HEK293 (cell line): ENCODE measurements at regions not wholly inside any gene's neighbourhood (a gene's known extent, or its start where the extent isn't known, plus 50 kb on each side); places are given as distances from the start of the nearest gene placed in this dataset.
A peak's percentile ranks its signal among the peaks of the same experiment; 100 is the strongest.

Source experiments
- CTCF ChIA-PET: fragments of 350-600 bp; formaldehyde crosslinking; extraction: SDS; loops from one replicate; lab custom pipeline; 2021; ENCODE audit warnings: antibody characterized with exemption; lab: Yijun Ruan, JAX
- POLR2A ChIA-PET: fragments of 300-600 bp; formaldehyde crosslinking; extraction: SDS; loops from one replicate; lab custom pipeline; 2020; ENCODE audit warnings: antibody characterized with exemption, inconsistent platforms; lab: Yijun Ruan, JAX
- H3K27ac ChIP-seq: fragments of 200-500 bp; sonication (Bioruptor generic); 2 replicates; pipeline ENCODE4 v1.5.1; 2014; ENCODE audit warnings: low read depth, low read length, control low read depth, inconsistent platforms; ENCODE audit errors: extremely low read depth
- H3K36me3 ChIP-seq, 2 experiments: fragments of 200-500 bp in 1 of 2; sonication (Bioruptor generic) in 1 of 2; 1 replicate in 1 of 2; 2 replicates in 1 of 2; pipeline ENCODE4 v1.5.1; 2014 to 2017; ENCODE audit warnings: inconsistent platforms in 2 of 2, low read length in 2 of 2; ENCODE audit not compliant: control insufficient read depth in 2 of 2, insufficient read depth in 1 of 2
- H3K4me1 ChIP-seq: fragments of 200-500 bp; sonication (Bioruptor generic); 2 replicates; pipeline ENCODE4 v1.5.1; 2014; ENCODE audit warnings: mild to moderate bottlenecking, low read length, inconsistent platforms; ENCODE audit not compliant: control insufficient read depth, insufficient read depth
- H3K4me3 ChIP-seq: 2 replicates; pipeline ENCODE4 v1.5.1; 2011; ENCODE audit warnings: low read depth, mild to moderate bottlenecking, control low read depth, low read length, moderate library complexity
- H3K9me3 ChIP-seq: fragments of 200-500 bp; sonication (Bioruptor generic); 2 replicates; pipeline ENCODE4 v1.5.1; 2014; ENCODE audit warnings: low read depth, low read length, inconsistent platforms; ENCODE audit not compliant: control insufficient read depth, insufficient read depth
- CTCF ChIP-seq: fragments of 450-650 bp; formaldehyde crosslinking; IDR thresholded peaks from 2 replicates; pipeline ENCODE4 v1.5.1; 2016; ENCODE audit warnings: missing biosample characterization, missing genetic modification characterization
- GFI1B ChIP-seq: fragments of 450-650 bp; formaldehyde crosslinking; IDR thresholded peaks from 2 replicates; pipeline ENCODE4 v1.5.1; 2016; ENCODE audit warnings: missing biosample characterization, missing genetic modification characterization
- GLIS1 ChIP-seq: fragments of 450-650 bp; formaldehyde crosslinking; IDR thresholded peaks from 2 replicates; pipeline ENCODE4 v1.5.1; 2016; ENCODE audit warnings: missing biosample characterization, missing genetic modification characterization
- SCRT1 ChIP-seq: fragments of 450-650 bp; formaldehyde crosslinking; IDR thresholded peaks from 2 replicates; pipeline ENCODE4 v1.5.1; 2016; ENCODE audit warnings: missing biosample characterization, missing genetic modification characterization, borderline replicate concordance
- ZBTB21 ChIP-seq: fragments of 450-650 bp; formaldehyde crosslinking; IDR thresholded peaks from 2 replicates; pipeline ENCODE4 v1.5.1; 2017; ENCODE audit warnings: missing biosample characterization, missing genetic modification characterization
- ZBTB7A ChIP-seq: fragments of 450-650 bp; formaldehyde crosslinking; IDR thresholded peaks from 2 replicates; pipeline ENCODE4 v1.5.1; 2016; ENCODE audit warnings: low read depth, missing biosample characterization, missing genetic modification characterization
- ZEB2 ChIP-seq: fragments of 450-650 bp; formaldehyde crosslinking; IDR thresholded peaks from 2 replicates; pipeline ENCODE4 v1.5.1; 2016; ENCODE audit warnings: missing biosample characterization, missing genetic modification characterization
- ZFP3 ChIP-seq: fragments of 450-650 bp; formaldehyde crosslinking; IDR thresholded peaks from 2 replicates; pipeline ENCODE4 v1.5.1; 2016; ENCODE audit warnings: low read depth, missing biosample characterization, missing genetic modification characterization
- ZNF223 ChIP-seq: fragments of 450-650 bp; formaldehyde crosslinking; IDR thresholded peaks from 2 replicates; pipeline ENCODE4 v1.5.1; 2016; ENCODE audit warnings: missing biosample characterization, missing genetic modification characterization
- ZNF274 ChIP-seq, 2 experiments: fragments of 200-500 bp in 1 of 2; fragments of 450-650 bp in 1 of 2; sonication (Bioruptor generic) in 1 of 2; formaldehyde crosslinking in 1 of 2; IDR thresholded peaks; 2 replicates each; pipeline versions ENCODE4 v1.5.1 to v1.6.1; 2014 to 2016; ENCODE audit warnings: borderline replicate concordance in 1 of 2, inconsistent platforms in 1 of 2, low read length in 1 of 2, missing biosample characterization in 1 of 2, missing genetic modification characterization in 1 of 2
- ZNF292 ChIP-seq: fragments of 450-650 bp; formaldehyde crosslinking; IDR thresholded peaks from 2 replicates; pipeline ENCODE4 v1.5.1; 2016; ENCODE audit warnings: low read depth, missing biosample characterization, missing genetic modification characterization, borderline replicate concordance
- ZNF362 ChIP-seq: fragments of 450-650 bp; formaldehyde crosslinking; IDR thresholded peaks from 2 replicates; pipeline ENCODE4 v1.5.1; 2016; ENCODE audit warnings: missing biosample characterization, missing genetic modification characterization
- ZNF394 ChIP-seq: fragments of 450-650 bp; formaldehyde crosslinking; IDR thresholded peaks from 2 replicates; pipeline ENCODE4 v1.5.1; 2016; ENCODE audit warnings: missing biosample characterization, missing genetic modification characterization, mild to moderate bottlenecking, moderate library complexity, borderline replicate concordance
- ZNF426 ChIP-seq: fragments of 450-650 bp; formaldehyde crosslinking; IDR thresholded peaks from 2 replicates; pipeline ENCODE4 v1.5.1; 2017; ENCODE audit warnings: missing biosample characterization, missing genetic modification characterization, mild to moderate bottlenecking, inconsistent platforms, moderate library complexity
- ZNF449 ChIP-seq: fragments of 450-650 bp; formaldehyde crosslinking; IDR thresholded peaks from 2 replicates; pipeline ENCODE4 v1.5.1; 2017; ENCODE audit warnings: missing biosample characterization, mild to moderate bottlenecking, missing genetic modification characterization, moderate library complexity
- ZNF501 ChIP-seq: fragments of 450-650 bp; formaldehyde crosslinking; IDR thresholded peaks from 2 replicates; pipeline ENCODE4 v1.5.1; 2016; ENCODE audit warnings: missing biosample characterization, missing genetic modification characterization
- ZNF513 ChIP-seq: fragments of 450-650 bp; IDR thresholded peaks from 2 replicates; pipeline ENCODE4 v1.5.1; 2018; ENCODE audit warnings: missing biosample characterization, missing genetic modification characterization
- ZNF529 ChIP-seq: fragments of 450-650 bp; formaldehyde crosslinking; IDR thresholded peaks from 2 replicates; pipeline ENCODE4 v1.5.1; 2017; ENCODE audit warnings: missing genetic modification characterization, missing biosample characterization; ENCODE audit not compliant: insufficient replicate concordance
- ZNF610 ChIP-seq: fragments of 450-650 bp; formaldehyde crosslinking; IDR thresholded peaks from 2 replicates; pipeline ENCODE4 v1.5.1; 2016; ENCODE audit warnings: missing biosample characterization, missing genetic modification characterization, borderline replicate concordance
- ZNF623 ChIP-seq: fragments of 450-650 bp; formaldehyde crosslinking; IDR thresholded peaks from 2 replicates; pipeline ENCODE4 v1.5.1; 2016; ENCODE audit warnings: missing biosample characterization, missing genetic modification characterization
- ZNF660 ChIP-seq: fragments of 450-650 bp; IDR thresholded peaks from 2 replicates; pipeline ENCODE4 v1.5.1; 2018; ENCODE audit warnings: missing biosample characterization, mild to moderate bottlenecking, missing genetic modification characterization
- ZNF670 ChIP-seq: fragments of 450-650 bp; formaldehyde crosslinking; IDR thresholded peaks from 2 replicates; pipeline ENCODE4 v1.5.1; 2016; ENCODE audit warnings: missing biosample characterization, missing genetic modification characterization, low read depth
- ZNF707 ChIP-seq: fragments of 450-650 bp; formaldehyde crosslinking; IDR thresholded peaks from 2 replicates; pipeline ENCODE4 v1.5.1; 2016; ENCODE audit warnings: missing biosample characterization, missing genetic modification characterization
- ZNF768 ChIP-seq: fragments of 450-650 bp; formaldehyde crosslinking; IDR thresholded peaks from 2 replicates; pipeline ENCODE4 v1.5.1; 2018; ENCODE audit warnings: missing biosample characterization, mild to moderate bottlenecking, missing genetic modification characterization
- ZNF785 ChIP-seq: fragments of 450-650 bp; formaldehyde crosslinking; IDR thresholded peaks from 2 replicates; pipeline ENCODE4 v1.5.1; 2016; ENCODE audit warnings: missing biosample characterization, missing genetic modification characterization
- ZXDB ChIP-seq: fragments of 450-650 bp; formaldehyde crosslinking; IDR thresholded peaks from 2 replicates; pipeline ENCODE4 v1.5.1; 2016; ENCODE audit warnings: missing biosample characterization, missing genetic modification characterization

GRCh38 chr13:99436686-99437416, 64.4 kb upstream of the TM9SF2 start (continued):
- TF ChIP-seq ZNF513 (no peak), ZNF707 (tag by site-specific recombination) (no peak), ZNF292 (tag by site-specific recombination) (no peak), SCRT1 (tag by site-specific recombination) (peak; percentile 78; the same call in 1 of the 2 replicates), ZNF501 (tag by site-specific recombination) (peak; percentile 81; the same call in 1 of the 2 replicates), ZFP3 (tag by site-specific recombination) (no peak), ZNF362 (tag by site-specific recombination) (no peak), ZEB2 (tag by site-specific recombination) (peak; percentile 59), ZNF274 (IDR thresholded peaks at IDR 0.05; ENCODE audit: low read length) (no peak), ZNF274 (tag by site-specific recombination; IDR thresholded peaks at IDR 0.05; ENCODE audit: borderline replicate concordance) (no peak), GFI1B (tag by site-specific recombination) (peak; percentile 16; the same call in 1 of the 2 replicates), ZNF768 (tag by site-specific recombination) (no peak), ZNF610 (tag by site-specific recombination) (peak; percentile 71; the same call in 1 of the 2 replicates), GLIS1 (tag by site-specific recombination) (no peak), ZNF223 (peak; percentile 24; the same call in 1 of the 2 replicates), CTCF (tag by site-specific recombination) (peak; percentile 88), ZNF529 (tag by site-specific recombination) (no peak), ZNF623 (tag by site-specific recombination) (no peak), ZNF426 (tag by site-specific recombination) (no peak), ZBTB7A (tag by site-specific recombination) (peak; percentile 62; the same call in 1 of the 2 replicates), ZNF394 (no peak; the same call in 1 of the 2 replicates), ZNF660 (tag by site-specific recombination) (peak; percentile 90)

- Histone ChIP-seq H3K27ac (no peak overlapping the region), H3K4me3 (no peak overlapping the region), H3K4me1 (no peaks in the 10 kb centered on the region), H3K36me3 (no peaks in the 10 kb centered on the region), H3K9me3 (no peaks in the 10 kb centered on the region)
- CTCF ChIA-PET, result interaction anchor here (0.5 to 3.0 kb wide), 5 partner anchors 31 to 262 kb away, joined by 3 to 24 read pairs (median 4); no protein-coding TSS in a partner anchor
- POLR2A ChIA-PET, result no interaction called here
- TF ChIP-seq ZBTB21, result no peak
- no peak for TF ChIP-seq ZNF785 (tag by site-specific recombination)
- TF ChIP-seq ZNF513, result no peak
- TF ChIP-seq ZNF670 (tag by site-specific recombination), result no peak
- no peak for TF ChIP-seq ZNF449 (tag by site-specific recombination)
- no peak for TF ChIP-seq ZXDB (tag by site-specific recombination)
- no peak for TF ChIP-seq ZNF623 (tag by site-specific recombination)
These were observed 62.2 kb upstream of the TM9SF2 start for GRCh38 chr13:99439048-99439447.
